Neuronal stem cell (in vitro differentiated cells): ENCODE measurements at regions not wholly inside any gene's neighbourhood (a gene's known extent, or its start where the extent isn't known, plus 50 kb on each side); places are given as distances from the start of the nearest gene placed in this dataset.
A peak's percentile ranks its signal among the peaks of the same experiment; 100 is the strongest.

Experiments
- DNase-seq: peaks from one replicate; pipeline ENCODE4 v3.0.0-alpha.2; 2013; ENCODE audit warnings: low spot score
- H2AFZ ChIP-seq: one replicate; pipeline ENCODE4 v1.6.1; 2013; ENCODE audit warnings: mild to moderate bottlenecking, low read length, inconsistent platforms
- H2AK5ac ChIP-seq: 2 replicates; pipeline ENCODE4 v1.6.1; 2013; ENCODE audit warnings: low read depth, mild to moderate bottlenecking, inconsistent platforms, low read length, moderate library complexity, mixed read lengths
- H2BK120ac ChIP-seq: 2 replicates; pipeline ENCODE4 v1.6.1; 2013; ENCODE audit warnings: low read depth, mild to moderate bottlenecking, inconsistent platforms, low read length, moderate library complexity, mixed read lengths
- H2BK12ac ChIP-seq: one replicate; pipeline ENCODE4 v1.6.1; 2013; ENCODE audit warnings: low read length, inconsistent platforms
- H2BK15ac ChIP-seq: 2 replicates; pipeline ENCODE4 v1.6.1; 2013; ENCODE audit warnings: mild to moderate bottlenecking, low read length, inconsistent platforms, mixed read lengths
- H2BK5ac ChIP-seq: one replicate; pipeline ENCODE4 v1.6.1; 2013; ENCODE audit warnings: inconsistent platforms, mild to moderate bottlenecking, low read length, moderate library complexity
- H3K14ac ChIP-seq: one replicate; pipeline ENCODE4 v1.6.1; 2013; ENCODE audit warnings: low read length, inconsistent platforms
- H3K18ac ChIP-seq: 2 replicates; pipeline ENCODE4 v1.6.1; 2013; ENCODE audit warnings: low read length, inconsistent platforms
- H3K23ac ChIP-seq: 2 replicates; pipeline ENCODE4 v1.6.1; 2013; ENCODE audit warnings: low read depth, mild to moderate bottlenecking, mixed read lengths, low read length, inconsistent platforms; ENCODE audit not compliant: poor library complexity
- H3K27ac ChIP-seq: replicated peaks from 3 replicates; pipeline ENCODE4 v1.5.1; 2013; ENCODE audit warnings: low read length, inconsistent platforms
- H3K27me3 ChIP-seq, 3 experiments: 2 replicates each; pipeline ENCODE4 v1.6.1; 2013; ENCODE audit warnings: low read length in 3 of 3, mild to moderate bottlenecking in 2 of 3, inconsistent platforms in 1 of 3, low read depth in 1 of 3, mixed read lengths in 1 of 3, moderate library complexity in 1 of 3; ENCODE audit not compliant: control insufficient read depth in 3 of 3, insufficient read depth in 3 of 3
- H3K36me3 ChIP-seq, 2 donors: replicated peaks in 1 of 2; 2 replicates each; pipeline ENCODE4 v1.6.1; 2013; ENCODE audit warnings: low read length in 2 of 2; ENCODE audit not compliant: control insufficient read depth in 2 of 2, insufficient read depth in 2 of 2
- H3K4ac ChIP-seq: 2 replicates; pipeline ENCODE4 v1.6.1; 2013; ENCODE audit warnings: inconsistent platforms, mild to moderate bottlenecking, low read length, moderate library complexity
- H3K4me1 ChIP-seq, 2 donors: 1 replicate in 1 of 2; 2 replicates in 1 of 2; pipeline ENCODE4 v1.6.1; 2013; ENCODE audit warnings: low read length in 2 of 2, low read depth in 1 of 2; ENCODE audit not compliant: control insufficient read depth in 2 of 2, insufficient read depth in 1 of 2
- H3K4me2 ChIP-seq: one replicate; pipeline ENCODE4 v1.6.1; 2013; ENCODE audit warnings: mild to moderate bottlenecking, low read length, inconsistent platforms; ENCODE audit not compliant: insufficient read depth, poor library complexity, severe bottlenecking
- H3K4me3 ChIP-seq, 2 donors: 2 replicates each; pipeline ENCODE4 v1.5.1; 2013; ENCODE audit warnings: low read length in 2 of 2, mild to moderate bottlenecking in 2 of 2, inconsistent platforms in 1 of 2, moderate library complexity in 1 of 2
- H3K79me1 ChIP-seq: one replicate; pipeline ENCODE4 v1.6.1; 2013; ENCODE audit warnings: low read depth, mild to moderate bottlenecking, inconsistent platforms, low read length, moderate library complexity
- H3K9ac ChIP-seq: one replicate; pipeline ENCODE4 v1.6.1; 2013; ENCODE audit warnings: mild to moderate bottlenecking, low read depth, low read length, inconsistent platforms; ENCODE audit not compliant: poor library complexity
- H3K9me3 ChIP-seq, 2 donors: replicated peaks in 1 of 2; 2 replicates each; pipeline versions ENCODE3 to v1.6.1; 2013; ENCODE audit warnings: low read length in 2 of 2, mild to moderate bottlenecking in 2 of 2, inconsistent platforms in 1 of 2, low read depth in 1 of 2, mixed read lengths in 1 of 2, moderate library complexity in 1 of 2; ENCODE audit not compliant: control insufficient read depth in 2 of 2, insufficient read depth in 1 of 2
- H4K8ac ChIP-seq: one replicate; pipeline ENCODE4 v1.6.1; 2013; ENCODE audit warnings: low read depth, mild to moderate bottlenecking, inconsistent platforms, low read length, moderate library complexity
- H4K91ac ChIP-seq: one replicate; pipeline ENCODE4 v1.6.1; 2013; ENCODE audit warnings: low read length, low read depth, mild to moderate bottlenecking, inconsistent platforms; ENCODE audit not compliant: poor library complexity
- WGBS, 2 donors: extraction: QIAGEN DNeasy Blood & Tissue Kit; methylation state at CpG; one replicate each; pipeline ENCODE4 v1.1.7; 2013; ENCODE audit warnings: missing lambda C conversion rate in 2 of 2, mixed read lengths in 1 of 2; ENCODE audit not compliant: insufficient read length in 2 of 2, insufficient replicate concordance in 1 of 2; ENCODE audit errors: extremely low coverage in 2 of 2; 5-methylcytosine and 5-hydroxymethylcytosine counted together

DNA sequence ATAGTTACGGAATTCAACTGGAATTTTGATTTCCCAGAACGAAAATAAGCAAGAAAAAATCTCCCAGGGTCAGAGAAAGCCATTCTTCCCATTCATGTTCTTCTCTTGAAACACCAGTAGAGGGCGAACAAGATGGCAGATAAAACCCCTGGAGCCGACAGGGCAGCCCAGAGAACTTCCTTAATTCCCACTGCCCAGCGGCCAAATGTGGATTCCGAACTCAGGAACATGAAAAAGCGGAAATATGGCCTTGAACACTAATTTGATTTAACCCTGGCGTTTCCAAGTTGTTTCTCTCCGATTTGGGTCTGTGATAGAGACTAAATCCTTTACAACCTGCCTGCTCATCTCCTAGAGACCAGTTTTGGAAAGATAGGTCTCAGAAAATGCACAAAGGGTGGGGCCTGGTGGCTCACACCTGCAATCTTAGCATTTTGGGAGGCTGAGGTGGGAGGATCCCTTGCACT lies 100.7 kb upstream of the WAC start:
- Histone ChIP-seq H3K27me3 (no peaks in the 10 kb centered on the region), H3K36me3 (no peaks in the 10 kb centered on the region), H3K18ac (no peak overlapping the region), H3K14ac (no peak overlapping the region), H2BK5ac (no peak overlapping the region), H4K8ac (no peak overlapping the region), H3K4me3 (no peak overlapping the region), H4K91ac (no peak overlapping the region), H2BK12ac (no peak overlapping the region), H3K79me1 (no peaks in the 10 kb centered on the region), H2AK5ac (no peak overlapping the region), H3K27ac (no peak overlapping the region), H3K4me1 (peaks cover 0 to 2% of the 10 kb centered on the region in 2 donors), H3K4me2 (no peak overlapping the region), H2AFZ (peak overlapping the region; percentile 86), H3K9me3 (no peaks in the 10 kb centered on the region), H2BK15ac (no peak overlapping the region), H3K9ac (no peak overlapping the region), H2BK120ac (no peak overlapping the region), H3K23ac (no peak overlapping the region), H3K4ac (no peak overlapping the region)
- DNase-seq: peak; percentile 48
- no CpG with 5 or more reads among the region's 9 CpGs for WGBS, 2 donors

DNA sequence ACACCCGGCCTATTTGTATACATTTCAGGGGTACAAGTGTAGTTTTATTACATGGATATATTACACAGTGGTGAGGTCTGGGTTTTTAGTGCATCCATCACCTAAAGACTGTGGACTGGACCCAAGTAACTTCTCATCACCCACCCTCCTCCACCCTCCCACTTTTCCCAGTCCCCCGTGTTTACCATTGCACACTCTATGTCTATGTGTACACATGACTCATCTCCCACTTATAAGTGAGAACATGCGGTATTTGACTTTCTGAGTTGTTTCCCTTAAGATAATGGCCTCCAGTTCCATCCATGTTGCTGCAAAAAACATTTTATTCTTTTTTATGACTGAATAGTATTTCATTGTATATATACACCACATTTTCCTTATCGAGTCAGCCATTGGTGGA lies 98.9 kb upstream of the WAC start:
- H3K18ac ChIP-seq: no peak overlapping the region
- H3K27ac ChIP-seq: no peak overlapping the region
- no CpG with 5 or more reads among the region's 4 CpGs for WGBS, 2 donors
- no peak overlapping the region for H2AFZ ChIP-seq
- H3K27me3 ChIP-seq: no peaks in the 10 kb centered on the region
- H3K36me3 ChIP-seq: no peaks in the 10 kb centered on the region
- H2AK5ac ChIP-seq: no peak overlapping the region
- H2BK5ac ChIP-seq: no peak overlapping the region
- no peak for DNase-seq
- no peak overlapping the region for H3K4me2 ChIP-seq
- no peak overlapping the region for H3K9ac ChIP-seq
- H3K4me1 ChIP-seq: peaks cover 0 to 2% of the 10 kb centered on the region in 2 donors
- H3K4me3 ChIP-seq: no peak overlapping the region
- no peak overlapping the region for H4K91ac ChIP-seq
- H3K4ac ChIP-seq: no peak overlapping the region
- no peak overlapping the region for H2BK12ac ChIP-seq
- no peak overlapping the region for H3K23ac ChIP-seq
- H4K8ac ChIP-seq: no peak overlapping the region
- no peak overlapping the region for H2BK15ac ChIP-seq
- no peak overlapping the region for H3K14ac ChIP-seq
- no peaks in the 10 kb centered on the region for H3K9me3 ChIP-seq
- no peaks in the 10 kb centered on the region for H3K79me1 ChIP-seq
- no peak overlapping the region for H2BK120ac ChIP-seq

DNA sequence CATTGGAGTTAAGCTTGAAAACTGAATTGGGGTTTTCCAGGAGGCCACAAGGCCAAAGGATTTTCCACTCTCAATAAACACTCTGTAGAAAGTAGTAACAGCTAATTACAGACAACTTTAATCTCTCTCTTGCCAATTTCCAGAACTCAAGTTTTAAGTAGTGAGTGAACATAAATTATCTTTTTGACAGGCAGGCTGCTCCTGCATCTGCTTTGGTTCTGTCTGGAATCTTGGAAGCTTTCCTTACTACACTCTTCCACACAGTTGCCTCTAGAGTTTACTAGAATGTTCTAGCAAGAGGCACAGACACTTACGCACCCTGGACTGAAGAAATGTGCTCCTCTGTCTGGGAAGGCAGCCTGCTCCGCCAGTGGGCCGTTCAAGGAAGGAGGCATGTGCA lies 90.5 kb upstream of the WAC start:
- Histone ChIP-seq H3K14ac (no peak overlapping the region), H2AFZ (no peak overlapping the region), H3K18ac (no peak overlapping the region), H2AK5ac (no peak overlapping the region), H3K9me3 (no peaks in the 10 kb centered on the region), H4K8ac (no peak overlapping the region), H3K4me3 (no peak overlapping the region), H2BK5ac (no peak overlapping the region), H2BK120ac (no peak overlapping the region), H4K91ac (no peak overlapping the region), H2BK12ac (peak overlapping the region; percentile 46), H3K4me2 (no peak overlapping the region), H3K23ac (no peak overlapping the region), H3K79me1 (no peaks in the 10 kb centered on the region), H3K27me3 (no peaks in the 10 kb centered on the region), H3K27ac (no peak overlapping the region), H2BK15ac (no peak overlapping the region), H3K4ac (no peak overlapping the region), H3K9ac (no peak overlapping the region), H3K4me1 (peaks cover 0 to 6% of the 10 kb centered on the region in 2 donors), H3K36me3 (no peaks in the 10 kb centered on the region)
- DNase-seq: no peak
- WGBS, 2 donors: no CpG with 5 or more reads among the region's 3 CpGs

DNA sequence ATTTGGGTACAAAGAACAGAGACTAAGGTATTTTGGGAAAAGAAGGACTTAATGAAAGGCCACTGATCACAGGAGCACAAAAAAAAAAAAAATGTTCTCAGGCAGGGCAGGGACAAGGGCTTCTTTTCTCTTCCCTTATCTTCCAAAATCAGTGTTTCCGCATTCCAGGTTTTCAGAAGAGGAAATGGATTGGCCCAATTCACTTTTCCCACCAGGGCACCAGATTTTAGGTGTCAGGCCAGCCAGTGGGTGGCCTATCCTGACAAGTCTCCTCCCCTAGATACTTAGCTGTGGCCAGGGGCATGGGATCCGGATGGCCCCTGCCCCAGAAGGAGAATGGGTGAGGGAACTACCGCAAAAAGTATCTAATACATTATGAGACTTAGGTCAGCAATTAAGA lies 88.9 kb upstream of the WAC start:
- no CpG with 5 or more reads among the region's 3 CpGs for WGBS, 2 donors
- H3K9ac ChIP-seq: no peak overlapping the region
- H3K23ac ChIP-seq: no peak overlapping the region
- no peaks in the 10 kb centered on the region for H3K79me1 ChIP-seq
- H3K27me3 ChIP-seq: no peaks in the 10 kb centered on the region
- no peak overlapping the region for H2BK5ac ChIP-seq
- H3K4me2 ChIP-seq: no peak overlapping the region
- H3K4ac ChIP-seq: no peak overlapping the region
- no peak overlapping the region for H2AFZ ChIP-seq
- peaks cover 0 to 6% of the 10 kb centered on the region in 2 donors for H3K4me1 ChIP-seq
- no peak overlapping the region for H2BK120ac ChIP-seq
- H4K8ac ChIP-seq: no peak overlapping the region
- no peaks in the 10 kb centered on the region for H3K9me3 ChIP-seq
- H2BK15ac ChIP-seq: no peak overlapping the region
- DNase-seq: no peak
- no peak overlapping the region for H4K91ac ChIP-seq
- H3K4me3 ChIP-seq: no peak overlapping the region
- H3K18ac ChIP-seq: no peak overlapping the region
- no peak overlapping the region for H2BK12ac ChIP-seq
- H3K14ac ChIP-seq: no peak overlapping the region
- no peaks in the 10 kb centered on the region for H3K36me3 ChIP-seq
- no peak overlapping the region for H3K27ac ChIP-seq
- H2AK5ac ChIP-seq: no peak overlapping the region
